A673 (cell line): ENCODE measurements at regions not wholly inside any gene's neighbourhood (a gene's known extent, or its start where the extent isn't known, plus 50 kb on each side); places are given as distances from the start of the nearest gene placed in this dataset.

Experiments
- CTCF ChIP-seq: fragments of 300-800, 200-600 bp; sonication (generic); conservative IDR thresholded peaks from 2 replicates; pipeline ENCODE4 v1.5.1; 2017; ENCODE audit warnings: low read depth, mild to moderate bottlenecking, antibody characterized with exemption, low read length, moderate library complexity, mixed read lengths
- EZH2 ChIP-seq: fragments of 200-600 bp; sonication (generic); IDR thresholded peaks from 2 replicates; pipeline ENCODE4 v1.6.1; 2017; ENCODE audit warnings: borderline replicate concordance, low read depth, mild to moderate bottlenecking, mixed read lengths, antibody characterized with exemption, low read length; ENCODE audit not compliant: poor library complexity, severe bottlenecking

GRCh38 chr12:84793558-84794367 lies 118.8 kb downstream of the SLC6A15 start:
- TF ChIP-seq EZH2 (no peak), CTCF (no peak)
